Posterior cingulate gyrus (tissue), 11 donors: ENCODE measurements at regions not wholly inside any gene's neighbourhood (a gene's known extent, or its start where the extent isn't known, plus 50 kb on each side); places are given as distances from the start of the nearest gene placed in this dataset.

Experiments
- DNase-seq, 10 donors: peaks; one replicate each; pipeline versions ENCODE4 v3.0.0 to v3.0.0-alpha.2; 2020 to 2021; ENCODE audit warnings: mixed read lengths in 3 of 10
- intact Hi-C: fragments of 100-400 bp; cut with DNase I; formaldehyde crosslinking; loops from one replicate; pipeline ENCODE4 v1.15.1; 2023

DNA sequence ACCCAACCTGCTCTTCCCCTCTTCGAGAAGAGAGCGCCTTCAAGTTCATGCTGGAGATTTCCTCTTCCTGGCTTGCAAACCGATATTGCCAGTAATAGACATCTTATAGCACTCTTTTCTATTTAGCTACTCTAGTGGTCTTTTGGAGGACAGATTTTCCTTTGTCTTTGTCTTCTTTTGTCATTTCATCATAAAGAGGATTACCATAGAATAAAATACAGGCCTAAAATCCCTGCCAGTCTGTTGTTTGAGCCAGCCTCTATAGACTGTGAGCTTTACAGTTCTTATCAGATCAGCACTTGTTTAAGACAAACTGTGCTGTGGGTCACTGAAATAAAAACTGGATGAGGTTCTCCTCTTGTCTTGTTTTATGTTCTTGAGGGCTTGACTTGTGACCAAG lies 802.8 kb downstream of the NR2F1-AS1 start:
- no peak for DNase-seq
- intact Hi-C loops = no loop called here

DNA sequence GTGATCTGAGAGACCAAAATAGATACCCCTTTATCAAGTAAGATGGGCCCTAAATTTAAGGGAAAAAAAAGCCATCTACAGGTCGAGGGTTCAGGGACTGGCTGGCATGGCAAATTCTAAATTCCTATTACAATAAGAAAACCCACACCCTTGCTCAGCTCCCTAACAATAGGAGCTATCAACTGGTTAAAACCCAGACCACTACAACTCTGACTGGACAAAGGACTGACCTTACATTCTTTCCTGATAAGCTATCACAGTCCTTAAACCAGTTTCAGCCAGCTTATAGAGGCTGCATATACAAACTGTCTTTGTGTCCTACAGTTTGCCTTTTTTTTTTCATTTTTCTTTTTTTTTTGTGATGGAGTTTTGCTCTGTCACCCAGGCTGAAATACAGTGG lies 803.6 kb downstream of the NR2F1-AS1 start:
- intact Hi-C loops = no loop called here
- no peak for DNase-seq

DNA sequence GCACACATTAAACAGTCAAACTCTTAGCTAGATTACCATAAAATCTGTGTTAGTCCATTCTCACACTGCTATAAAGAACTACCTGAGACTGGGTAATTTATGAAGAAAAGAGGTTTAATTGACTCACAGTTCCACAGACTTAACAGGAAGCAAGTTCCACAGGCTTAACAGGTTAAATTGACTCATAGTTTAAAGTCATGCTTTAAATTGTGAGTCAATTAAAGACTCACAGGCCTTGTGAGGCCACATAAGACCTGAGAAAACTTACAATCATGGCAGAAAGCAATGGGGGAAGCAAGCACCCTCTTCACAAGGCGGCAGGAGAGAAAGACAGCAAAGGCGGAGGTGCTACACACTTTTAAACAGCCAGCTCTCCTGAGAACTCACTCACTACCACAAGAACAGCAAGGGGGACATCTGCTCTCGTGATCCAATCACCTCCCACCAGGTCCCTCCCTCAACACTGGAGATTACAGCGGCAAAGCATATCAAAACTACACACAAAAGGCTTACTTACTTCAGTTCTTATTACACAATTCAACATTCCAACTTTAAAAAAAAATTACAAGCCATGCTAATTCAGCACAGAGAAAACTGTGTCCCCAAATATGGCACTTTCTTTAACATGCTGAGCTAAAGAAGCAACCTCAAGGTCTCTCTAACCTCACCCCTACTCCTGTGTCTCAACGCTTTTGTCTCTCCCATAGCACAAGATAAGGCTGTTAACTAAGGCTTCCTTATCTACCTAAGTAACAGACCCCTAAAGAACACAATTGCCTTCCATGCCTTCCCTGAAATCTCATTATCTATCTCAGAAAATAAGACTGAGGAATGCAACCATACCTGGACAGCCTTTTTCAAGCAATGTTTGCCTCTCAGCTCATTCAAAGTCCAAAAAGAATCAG lies 805.1 kb downstream of the NR2F1-AS1 start:
- intact Hi-C loops = no loop called here
- no peak for DNase-seq

DNA sequence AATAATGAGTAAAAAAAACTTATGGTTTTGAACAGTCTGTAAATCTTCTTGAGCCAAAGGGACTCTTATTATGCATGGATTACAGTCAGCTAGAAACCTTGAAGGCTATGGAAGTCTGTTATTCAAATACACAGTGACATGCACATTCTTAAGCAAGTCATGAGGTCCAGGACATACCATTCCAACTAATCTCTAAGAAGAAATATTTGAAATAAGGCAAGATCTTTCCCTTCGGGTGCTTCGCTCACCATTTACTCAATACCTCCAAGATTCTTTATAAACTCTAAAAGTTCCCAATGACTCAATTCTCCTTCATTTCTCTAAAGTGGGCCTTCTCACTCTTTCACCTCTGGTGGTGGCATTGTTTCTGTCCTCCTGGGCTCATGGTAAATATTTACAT lies 811.0 kb downstream of the NR2F1-AS1 start:
- intact Hi-C loops = no loop called here
- DNase-seq = no peak

DNA sequence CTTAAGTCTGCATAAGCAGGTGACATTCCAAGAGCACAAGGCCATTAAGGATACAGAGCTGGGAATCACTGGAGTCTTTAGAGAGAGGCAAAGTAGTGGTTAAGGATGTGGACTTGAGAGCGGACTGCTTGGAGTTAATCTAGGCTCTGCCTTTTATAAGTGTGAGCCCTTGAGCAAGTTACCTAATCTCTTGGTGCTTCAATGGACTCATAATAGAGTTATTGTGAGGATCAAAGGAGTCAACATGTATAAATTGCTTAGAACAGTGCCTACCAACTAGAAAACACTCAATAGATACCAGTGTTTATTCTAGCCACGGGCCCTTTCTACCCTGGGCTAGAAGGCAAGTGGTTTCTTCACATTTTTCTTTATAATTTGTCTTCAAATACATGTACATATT lies 819.4 kb downstream of the NR2F1-AS1 start:
- intact Hi-C loops = no loop called here
- DNase-seq = no peak

DNA sequence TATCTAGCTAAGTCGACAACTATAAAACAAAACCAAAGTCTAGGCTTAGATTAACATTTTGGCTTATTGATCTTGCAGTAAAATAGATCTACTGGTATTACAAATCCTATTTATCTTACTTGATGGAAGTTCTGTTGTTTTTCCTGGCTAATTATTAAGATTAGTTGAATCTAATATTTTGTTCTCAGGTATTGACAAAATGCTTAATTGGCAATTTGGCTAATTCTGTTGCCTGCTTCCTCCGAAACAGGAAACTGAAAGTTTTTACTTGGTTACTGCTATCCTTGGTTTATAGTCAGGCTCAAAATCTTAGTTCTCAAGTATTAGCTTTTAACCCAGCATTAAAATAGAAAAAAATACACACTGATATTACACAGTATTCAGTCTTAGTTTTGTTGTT lies 820.5 kb downstream of the NR2F1-AS1 start:
- DNase-seq = no peak
- intact Hi-C loops = no loop called here

DNA sequence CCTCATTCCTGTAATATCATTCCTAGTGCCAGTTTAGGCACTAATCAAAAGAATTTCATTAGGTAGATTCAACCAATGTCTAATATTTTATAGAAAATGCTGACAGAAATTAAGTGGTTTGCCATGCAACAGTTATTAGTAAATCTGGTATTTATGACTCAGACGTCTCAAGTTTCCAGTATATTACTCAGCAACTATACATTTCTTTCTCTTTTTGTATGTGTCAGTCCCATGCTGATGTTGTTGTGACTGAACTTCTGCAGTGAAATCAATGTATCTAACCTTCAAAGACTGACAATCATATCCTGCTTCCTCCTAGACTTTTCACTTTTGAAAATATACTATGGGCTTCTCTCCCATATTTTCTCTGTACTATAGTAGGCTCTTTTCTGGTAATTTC lies 822.5 kb downstream of the NR2F1-AS1 start:
- intact Hi-C loops = no loop called here

DNA sequence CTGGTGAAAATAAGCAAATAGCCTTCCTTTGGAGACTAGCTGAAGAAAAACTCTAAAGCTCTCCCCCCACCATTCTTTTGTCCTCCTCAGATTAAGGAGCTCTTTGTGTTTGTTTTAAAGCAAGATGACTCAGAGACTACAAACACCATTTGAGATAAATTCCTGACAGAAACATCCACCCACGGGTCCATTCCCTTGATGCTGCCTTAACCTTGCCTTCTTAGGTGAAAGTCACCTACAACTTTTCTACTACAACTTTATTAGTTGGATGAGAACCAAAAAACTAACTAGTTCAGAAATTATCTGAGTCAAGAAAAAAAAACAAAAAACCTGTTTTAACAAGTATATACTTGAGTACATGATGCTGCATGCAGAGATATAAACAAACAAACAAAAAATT lies 831.1 kb downstream of the NR2F1-AS1 start:
- DNase-seq = no peak
- intact Hi-C loops = no loop called here

More for the DNA sequence above, 822.5 kb downstream of the NR2F1-AS1 start:
- no peak for DNase-seq

DNA sequence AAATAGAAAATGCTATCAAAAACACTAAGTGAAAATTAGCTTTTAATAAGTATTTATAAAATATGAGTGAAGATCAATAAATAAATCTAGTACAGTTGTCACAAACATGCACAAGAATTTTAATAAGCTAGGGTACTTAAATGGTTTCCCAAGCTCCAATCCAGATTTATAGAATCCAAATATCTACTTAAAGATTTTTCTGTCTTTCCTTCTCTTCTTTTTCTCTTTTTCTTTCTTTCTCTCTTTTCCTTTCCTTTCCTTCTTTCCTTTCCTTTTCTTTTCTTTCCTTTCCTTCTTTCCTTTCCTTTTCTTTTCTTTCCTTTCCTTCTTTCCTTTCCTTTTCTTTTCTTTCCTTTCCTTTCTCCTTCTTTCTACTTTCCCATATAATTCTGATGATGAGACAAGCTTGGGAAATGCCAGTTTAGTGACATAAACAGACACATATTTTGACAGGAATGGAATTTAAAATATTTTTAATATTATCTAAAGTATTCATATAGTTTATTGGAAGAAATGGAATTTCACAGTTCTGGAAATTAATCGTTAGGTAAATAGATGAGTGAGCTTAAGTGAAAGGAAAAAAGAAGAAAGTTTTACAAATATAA lies 832.8 kb downstream of the NR2F1-AS1 start:
- DNase-seq = no peak
- intact Hi-C loops = no loop called here

DNA sequence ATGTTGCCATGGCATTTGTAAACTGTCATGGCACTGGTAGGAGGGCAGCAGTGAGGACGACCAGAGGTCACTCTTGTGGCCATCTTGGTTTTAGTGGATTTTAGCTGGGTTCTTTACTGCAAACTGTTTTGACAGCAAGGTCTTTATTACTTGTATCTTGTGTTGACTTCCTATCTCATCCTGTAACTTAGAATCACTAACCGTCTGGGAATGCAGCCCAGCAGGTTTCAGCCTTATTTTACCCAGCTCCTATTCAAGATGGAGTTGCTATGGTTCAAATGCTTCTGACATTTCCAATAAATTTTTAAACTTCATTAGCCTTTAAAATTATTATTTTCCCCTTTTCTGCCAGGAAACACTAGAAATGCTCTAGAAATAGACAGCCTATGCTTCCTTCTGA lies 839.1 kb downstream of the NR2F1-AS1 start:
- no peak for DNase-seq
- intact Hi-C loops = no loop called here

DNA sequence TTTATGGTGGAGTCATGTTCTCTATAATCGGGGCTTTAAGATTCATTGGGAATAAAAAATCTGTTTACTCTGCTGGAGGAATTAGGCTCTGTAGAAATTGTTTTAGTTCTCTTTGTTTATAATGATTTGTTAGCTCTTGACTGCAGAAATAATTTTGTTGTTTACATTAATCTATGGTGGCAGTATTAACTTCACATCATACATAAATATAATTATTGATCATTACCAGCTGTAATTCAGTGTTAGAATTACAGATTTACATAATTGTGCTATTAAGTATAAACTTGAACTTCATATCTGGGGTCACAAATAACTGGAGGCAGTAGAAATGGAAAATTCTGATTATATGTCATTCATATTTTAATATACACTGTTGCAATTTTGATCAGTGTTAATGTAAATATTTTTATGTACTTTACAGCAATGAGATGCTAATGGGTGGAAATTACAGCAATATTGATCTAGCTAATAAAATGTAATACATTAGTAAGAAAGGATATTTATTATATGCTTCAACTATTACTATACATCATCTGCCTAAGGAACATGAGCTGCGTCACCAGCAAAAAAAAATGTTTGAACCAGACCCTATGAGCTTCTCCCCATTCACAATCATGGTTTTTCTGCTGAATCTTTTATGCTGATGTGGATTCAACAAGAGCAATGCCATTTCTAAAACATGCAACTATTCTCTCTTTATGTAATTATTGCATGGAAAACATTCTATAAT lies 846.6 kb downstream of the NR2F1-AS1 start:
- no peak for DNase-seq
- intact Hi-C loops = no loop called here

DNA sequence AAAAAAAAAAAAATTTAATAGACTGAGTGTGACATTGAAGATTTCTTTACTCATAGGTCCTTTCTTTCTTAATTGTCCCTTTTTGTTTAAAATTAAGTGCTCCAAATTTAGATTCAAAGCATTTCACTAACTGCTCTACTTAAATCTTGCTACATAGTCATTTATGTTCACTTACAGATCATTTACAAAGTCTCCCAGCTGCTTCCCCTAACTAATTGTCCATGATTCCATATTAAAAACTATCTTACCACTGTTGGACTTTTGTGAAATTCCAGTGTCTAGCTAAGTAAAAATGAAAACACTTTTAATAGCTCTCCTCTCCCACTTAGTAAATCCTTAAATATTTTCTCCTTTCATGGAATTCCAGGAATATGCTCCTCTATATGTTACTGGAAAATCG lies 850.5 kb downstream of the NR2F1-AS1 start:
- DNase-seq = no peak
- intact Hi-C loops = no loop called here

DNA sequence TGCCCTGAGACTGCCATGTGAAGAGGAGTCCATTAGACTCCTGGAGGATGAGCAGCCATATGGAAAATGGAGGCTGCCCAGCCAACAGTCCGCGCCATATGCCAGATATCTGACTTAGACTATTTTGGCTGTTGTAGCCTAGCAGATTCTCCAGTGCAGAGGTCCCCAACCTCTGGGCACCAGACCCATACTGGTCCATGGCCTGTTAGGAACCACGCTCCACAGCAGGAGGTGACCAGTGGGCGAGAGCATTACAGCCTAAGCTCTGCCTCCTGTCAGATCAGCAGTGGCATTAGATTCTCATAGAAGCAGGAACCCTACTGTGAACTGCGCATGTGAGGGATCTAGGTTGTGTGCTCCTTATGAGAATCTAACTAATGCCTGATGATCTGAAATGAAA lies 851.9 kb downstream of the NR2F1-AS1 start:
- intact Hi-C loops = no loop called here
- DNase-seq = peak in 1 of 10 donors; percentile 59

DNA sequence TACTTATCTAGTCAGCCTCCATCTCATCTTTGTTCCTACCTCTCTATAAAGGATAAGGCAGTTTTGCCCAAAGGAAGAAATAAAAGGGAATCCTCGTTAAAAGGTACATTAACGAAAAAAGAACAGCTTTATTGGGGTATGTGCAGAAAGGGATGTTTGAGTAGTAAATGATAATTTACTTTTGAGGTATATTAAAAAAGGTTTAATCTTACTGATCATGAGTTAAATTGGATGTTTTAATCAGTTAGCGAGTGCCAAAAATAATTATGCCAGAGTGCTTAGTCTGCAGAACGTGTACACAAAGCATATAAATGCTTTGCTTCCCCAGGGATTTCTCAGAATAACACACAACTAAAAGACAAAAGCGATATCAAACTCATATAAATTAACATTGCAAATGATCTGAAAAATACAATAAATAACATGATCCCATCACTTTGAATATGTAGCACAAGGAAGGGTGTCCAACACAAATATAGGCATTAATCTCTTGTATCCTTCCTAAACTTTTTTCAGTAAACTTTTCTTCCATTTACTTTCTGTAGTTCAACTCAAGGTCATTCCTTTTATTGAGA lies 865.0 kb downstream of the NR2F1-AS1 start:
- DNase-seq = no peak
- intact Hi-C loops = no loop called here

DNA sequence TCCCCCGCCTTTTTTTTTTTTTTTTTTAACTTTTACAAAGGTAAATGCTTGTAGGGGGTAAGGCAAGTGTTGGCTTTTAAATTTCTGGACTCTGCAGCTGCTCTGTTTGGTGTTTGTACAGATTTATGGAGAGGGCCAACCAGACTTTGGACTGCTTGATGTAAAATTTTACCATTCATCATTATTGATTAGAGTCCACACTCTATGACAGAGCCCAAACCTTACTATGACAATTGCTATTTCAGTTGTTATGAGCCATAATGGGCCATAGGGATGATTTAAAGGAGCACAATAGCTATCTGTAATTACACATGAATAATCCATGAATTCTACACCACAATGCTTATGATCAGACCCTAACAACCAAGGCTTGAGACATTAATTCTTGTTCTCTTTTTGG lies 867.2 kb downstream of the NR2F1-AS1 start:
- intact Hi-C loops = no loop called here
- DNase-seq = no peak

DNA sequence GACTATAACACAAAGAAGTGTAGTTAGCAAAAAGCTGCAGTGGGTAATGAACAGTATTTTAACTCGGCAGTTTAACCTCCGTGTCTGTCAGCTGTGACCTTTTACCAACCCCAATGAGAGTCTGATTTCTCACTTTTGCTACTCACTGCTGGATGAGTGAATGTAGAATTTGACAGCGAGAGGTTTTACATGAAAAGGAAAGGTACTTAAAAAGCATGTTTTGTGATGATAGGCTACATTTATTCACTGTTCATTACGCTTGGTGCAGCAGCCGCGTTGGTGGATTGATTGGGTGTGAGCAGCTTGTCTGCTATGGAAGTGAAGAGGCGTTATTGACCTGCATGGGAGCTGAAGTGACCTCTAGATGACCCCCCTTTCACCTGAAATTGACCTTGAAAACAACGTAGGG lies 867.7 kb downstream of the NR2F1-AS1 start:
- intact Hi-C loops = no loop called here
- DNase-seq = peak in 2 of 10 donors; percentile 16 to 26

DNA sequence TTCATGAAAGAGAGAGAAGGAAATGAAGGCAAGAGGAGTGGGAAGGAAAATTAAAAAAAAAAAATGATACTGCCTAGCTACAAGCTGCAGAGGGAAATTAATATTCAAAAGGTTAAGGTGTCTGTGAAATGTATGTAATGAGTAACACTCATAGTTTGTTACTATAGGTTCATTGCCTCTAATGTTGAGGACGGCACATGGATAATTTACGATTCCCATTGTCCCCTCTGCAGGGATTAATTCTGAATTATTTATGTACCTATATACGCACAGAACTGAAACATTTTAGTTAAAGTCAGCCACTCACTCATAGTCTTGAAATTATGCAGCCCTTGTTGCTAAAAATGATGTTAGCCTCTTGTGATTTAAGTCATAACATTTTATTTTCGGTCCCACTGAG lies 869.1 kb downstream of the NR2F1-AS1 start:
- intact Hi-C loops = no loop called here

DNA sequence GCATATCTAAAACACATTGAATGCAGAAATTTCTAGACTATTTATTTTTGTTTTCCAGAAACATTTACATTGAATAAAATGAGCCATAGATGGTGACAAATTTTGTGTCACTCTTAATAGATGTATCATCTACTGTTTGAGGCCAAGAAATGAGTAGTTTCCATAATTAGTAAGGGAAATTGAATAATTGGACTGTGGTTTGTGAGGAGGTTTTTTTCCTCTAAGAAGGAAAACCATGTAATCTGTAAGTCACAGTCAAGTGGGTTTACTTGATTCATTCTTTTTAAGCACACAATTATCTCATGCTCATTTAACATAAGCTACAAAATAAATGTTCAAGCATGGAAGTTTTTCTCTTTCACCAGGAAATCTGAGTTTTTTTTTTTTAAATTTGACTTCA lies 876.4 kb downstream of the NR2F1-AS1 start:
- intact Hi-C loops = no loop called here
- no peak for DNase-seq

More for the DNA sequence above, 869.1 kb downstream of the NR2F1-AS1 start:
- DNase-seq = no peak

DNA sequence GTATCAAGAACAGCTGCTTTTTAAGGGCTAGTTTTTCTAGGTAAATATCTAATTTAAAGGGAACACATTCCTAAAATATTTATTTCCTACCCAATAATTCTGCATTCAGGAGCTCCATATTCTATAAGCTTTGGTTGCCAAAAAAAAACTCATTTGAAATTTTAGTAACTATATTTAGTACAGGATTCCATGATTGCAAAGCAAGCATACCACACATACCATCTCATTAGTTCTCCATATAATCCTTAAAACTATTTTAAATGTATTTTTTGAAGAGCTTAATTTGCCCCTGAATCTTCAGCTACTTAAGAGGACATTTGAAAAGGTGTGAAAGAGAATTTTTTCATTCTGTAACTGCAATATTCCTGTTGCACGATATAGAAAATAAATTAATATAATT lies 877.0 kb downstream of the NR2F1-AS1 start:
- intact Hi-C loops = no loop called here
- no peak for DNase-seq

DNA sequence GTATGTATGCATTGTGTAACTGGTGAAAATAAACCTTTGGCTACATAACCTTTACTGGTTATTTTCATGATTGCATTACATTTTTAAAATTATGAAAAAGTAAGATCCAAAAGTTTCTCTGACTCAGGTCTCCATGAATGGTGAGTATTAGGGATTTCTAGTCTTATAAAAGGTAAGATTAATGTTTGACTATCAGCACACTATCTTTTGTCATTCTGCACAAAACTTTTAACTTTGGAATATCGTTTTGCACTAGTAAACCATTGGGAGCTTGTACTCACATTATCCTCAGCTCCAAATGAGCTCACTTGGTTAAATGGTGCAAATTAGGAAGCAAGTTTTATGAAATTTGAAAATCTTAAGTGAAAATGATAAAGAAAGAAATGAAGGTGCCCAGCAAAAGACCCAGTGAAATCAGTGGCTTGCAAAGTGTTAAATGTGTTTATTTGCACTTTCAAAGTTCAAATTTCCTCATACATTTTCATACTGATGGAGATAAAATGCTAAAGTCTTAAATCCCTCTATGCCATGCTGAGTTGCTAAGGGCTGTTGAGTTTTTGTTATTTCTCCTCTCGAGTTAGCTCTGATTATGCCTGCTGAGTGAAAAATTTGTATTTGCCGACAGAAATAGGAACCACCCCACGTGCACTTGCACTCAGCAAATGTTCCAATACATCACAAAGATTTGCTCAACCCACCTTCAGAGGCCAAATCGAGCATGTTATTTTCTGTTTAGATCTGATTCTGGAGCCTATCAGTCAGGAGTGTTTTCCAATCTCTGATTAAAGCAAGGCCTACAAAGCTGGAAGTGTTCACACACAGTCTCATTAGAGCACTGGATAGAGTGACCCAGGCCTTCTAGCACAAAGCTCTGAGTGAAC lies 885.7 kb downstream of the NR2F1-AS1 start:
- intact Hi-C loops = no loop called here
- no peak for DNase-seq
